Stomach (tissue), 8 donors: ENCODE measurements at regions not wholly inside any gene's neighbourhood (a gene's known extent, or its start where the extent isn't known, plus 50 kb on each side); places are given as distances from the start of the nearest gene placed in this dataset.

Experiments
- DNase-seq, 2 donors: peaks; one replicate each; pipeline versions ENCODE4 v3.0.0 to v3.0.0-alpha.2; 2013 to 2019
- H3K27ac ChIP-seq, 5 donors: fragments of 200-600 bp in 4 of 5; sonication (generic) in 4 of 5; one replicate each; pipeline ENCODE4 v1.5.1; 2013 to 2019; ENCODE audit warnings: mild to moderate bottlenecking in 1 of 5, moderate library complexity in 1 of 5
- H3K27me3 ChIP-seq, 3 donors: fragments of 200-600 bp; sonication (generic); one replicate each; pipeline ENCODE4 v1.5.1; 2017 to 2019; ENCODE audit warnings: mixed run types in 1 of 3
- H3K36me3 ChIP-seq, 4 donors: fragments of 200-600 bp; sonication (generic); 1 replicate in 3 of 4; 2 replicates in 1 of 4; pipeline ENCODE4 v1.5.1; 2016 to 2019
- H3K4me1 ChIP-seq, 4 donors: fragments of 200-600 bp; sonication (generic); one replicate each; pipeline ENCODE4 v1.5.1; 2016 to 2019
- H3K4me3 ChIP-seq, 4 donors: fragments of 200-600 bp; sonication (generic) in 3 of 4; one replicate each; pipeline ENCODE4 v1.5.1; 2016 to 2019; ENCODE audit warnings: mild to moderate bottlenecking in 1 of 4
- H3K9me3 ChIP-seq, 4 donors: fragments of 200-600 bp; sonication (generic); one replicate each; pipeline ENCODE4 v1.5.1; 2016 to 2019
- EP300 ChIP-seq: sonication (generic); formaldehyde crosslinking; IDR thresholded peaks from one replicate; pipeline ENCODE4 v1.6.1; 2017; ENCODE audit warnings: antibody characterized with exemption
- POLR2A ChIP-seq, 4 donors: fragments of 450-650 bp; IDR thresholded peaks; one replicate each; pipeline ENCODE4 v1.6.1; 2016; ENCODE audit warnings: antibody characterized with exemption in 4 of 4, control low read depth in 2 of 4, mild to moderate bottlenecking in 1 of 4, moderate library complexity in 1 of 4
- POLR2AphosphoS5 ChIP-seq, 3 donors: sonication (generic); formaldehyde crosslinking; IDR thresholded peaks; one replicate each; pipeline ENCODE4 v1.6.1; 2016; ENCODE audit warnings: antibody characterized with exemption in 3 of 3
- WGBS, 5 donors: extraction: QIAGEN DNeasy Blood & Tissue Kit in 3 of 5; methylation state at CpG; one replicate each; pipeline versions ENCODE4 v1.1.5 to v1.1.7; 2013 to 2018; 5-methylcytosine and 5-hydroxymethylcytosine counted together
- intact Hi-C: fragments of 100-400 bp; cut with DNase I; formaldehyde crosslinking; loops from one replicate; pipeline ENCODE4 v1.15.1; 2023; ENCODE audit warnings: low total_unique reads
- TF ChIP-seq, protein P1 (sequence below), 7 experiments: fragments of 450-650 bp in 4 of 7; fragments of 200-600 bp in 3 of 7; sonication (generic) in 3 of 7; IDR thresholded peaks; one replicate each; pipeline ENCODE4 v1.5.1; 2016 to 2019; ENCODE audit warnings: antibody characterized with exemption in 7 of 7, control low read depth in 2 of 7, mild to moderate bottlenecking in 1 of 7
- donor health status: healthy with polysubstance abuse.
- donor health status: Bipolar disorder and iron deficiency.
- donor health status: healthy.

DNA sequence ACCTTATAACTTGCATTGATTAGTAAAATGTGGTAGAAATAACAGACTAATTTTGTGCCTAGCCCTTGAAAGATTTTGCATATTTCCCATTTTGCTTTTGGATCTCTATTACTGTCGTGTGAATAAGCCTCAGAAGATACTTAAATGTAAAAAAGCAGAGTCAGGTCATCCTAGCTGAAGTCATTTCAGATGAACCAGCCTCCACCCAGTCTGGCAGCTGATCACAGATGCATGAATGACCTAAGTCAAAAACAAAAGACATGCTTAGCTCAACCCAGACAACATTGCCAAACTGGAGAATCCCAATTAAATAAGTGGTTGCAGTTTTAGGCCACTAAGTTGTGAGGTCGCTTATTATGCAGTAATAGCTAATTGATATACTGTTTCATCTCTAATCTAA is 349.9 kb downstream of the C12orf50 start:
- Histone ChIP-seq H3K36me3 (no peaks in the 10 kb centered on the region), H3K27ac (no peak overlapping the region), H3K4me3 (no peak overlapping the region), H3K9me3 (no peaks in the 10 kb centered on the region), H3K27me3 (no peaks in the 10 kb centered on the region), H3K4me1 (no peaks in the 10 kb centered on the region)
- intact Hi-C loops, result no loop called here
- WGBS, 5 donors, result 74 to 84% (median 81%) methylated on average over 2 of the region's 2 CpGs
- TF ChIP-seq POLR2AphosphoS5 (IDR thresholded peaks at IDR 0.05), result no peak
- no peak for TF ChIP-seq EP300
- DNase-seq, result peak in 1 of 2 donors; percentile 6

DNA sequence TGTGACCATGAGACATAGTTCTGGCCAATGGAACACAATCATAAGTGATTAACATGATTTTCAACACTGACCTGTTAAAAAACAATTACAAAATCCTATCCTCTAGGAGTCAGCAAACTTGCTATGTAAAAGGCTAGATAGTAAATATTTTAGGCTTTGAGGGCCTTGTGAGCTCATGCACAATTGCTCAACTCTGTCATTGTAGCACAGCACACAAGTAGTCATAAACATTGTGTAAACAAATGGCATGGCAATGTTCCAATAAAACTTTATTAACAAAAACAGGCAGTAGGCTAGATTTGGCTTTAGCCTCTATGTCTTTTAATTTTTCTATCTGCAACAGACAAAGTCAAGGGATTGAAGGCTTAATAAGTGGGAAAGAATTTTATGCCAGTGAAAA is 350.7 kb downstream of the C12orf50 start:
- H3K9me3 ChIP-seq, result no peaks in the 10 kb centered on the region
- H3K4me1 ChIP-seq, result no peaks in the 10 kb centered on the region
- H3K27me3 ChIP-seq, result no peaks in the 10 kb centered on the region
- no peaks in the 10 kb centered on the region for H3K36me3 ChIP-seq
- intact Hi-C loops, result no loop called here
- no peak for DNase-seq
- TF ChIP-seq EP300, result no peak
- TF ChIP-seq POLR2AphosphoS5 (IDR thresholded peaks at IDR 0.05), result no peak
- TF ChIP-seq POLR2A (IDR thresholded peaks at IDR 0.05), result no peak
- TF ChIP-seq, protein P1, sequence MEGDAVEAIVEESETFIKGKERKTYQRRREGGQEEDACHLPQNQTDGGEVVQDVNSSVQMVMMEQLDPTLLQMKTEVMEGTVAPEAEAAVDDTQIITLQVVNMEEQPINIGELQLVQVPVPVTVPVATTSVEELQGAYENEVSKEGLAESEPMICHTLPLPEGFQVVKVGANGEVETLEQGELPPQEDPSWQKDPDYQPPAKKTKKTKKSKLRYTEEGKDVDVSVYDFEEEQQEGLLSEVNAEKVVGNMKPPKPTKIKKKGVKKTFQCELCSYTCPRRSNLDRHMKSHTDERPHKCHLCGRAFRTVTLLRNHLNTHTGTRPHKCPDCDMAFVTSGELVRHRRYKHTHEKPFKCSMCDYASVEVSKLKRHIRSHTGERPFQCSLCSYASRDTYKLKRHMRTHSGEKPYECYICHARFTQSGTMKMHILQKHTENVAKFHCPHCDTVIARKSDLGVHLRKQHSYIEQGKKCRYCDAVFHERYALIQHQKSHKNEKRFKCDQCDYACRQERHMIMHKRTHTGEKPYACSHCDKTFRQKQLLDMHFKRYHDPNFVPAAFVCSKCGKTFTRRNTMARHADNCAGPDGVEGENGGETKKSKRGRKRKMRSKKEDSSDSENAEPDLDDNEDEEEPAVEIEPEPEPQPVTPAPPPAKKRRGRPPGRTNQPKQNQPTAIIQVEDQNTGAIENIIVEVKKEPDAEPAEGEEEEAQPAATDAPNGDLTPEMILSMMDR (IDR thresholded peaks at IDR 0.05), result no peak
- no peak overlapping the region for H3K27ac ChIP-seq
- no peak overlapping the region for H3K4me3 ChIP-seq

DNA sequence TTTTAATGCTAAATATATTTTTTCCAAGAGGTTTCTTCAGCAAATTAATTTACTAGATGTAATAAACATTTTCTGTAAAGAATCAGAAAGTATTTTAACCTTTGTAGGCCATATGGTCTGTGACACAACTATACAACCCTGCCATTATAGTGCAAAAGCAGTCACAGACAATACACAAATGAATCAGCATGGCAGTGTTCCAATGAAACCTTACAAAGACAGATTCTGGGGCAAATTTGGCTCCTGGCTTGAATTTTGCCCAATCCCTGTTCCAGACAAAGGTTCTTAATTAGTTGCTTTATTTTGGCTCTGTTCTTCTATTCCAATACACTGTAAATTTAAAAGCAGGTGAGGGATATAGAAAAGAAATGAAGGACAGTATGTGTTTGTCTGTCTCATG is 352.5 kb downstream of the C12orf50 start:
- intact Hi-C loops, result no loop called here
- no peaks in the 10 kb centered on the region for H3K27me3 ChIP-seq

DNA sequence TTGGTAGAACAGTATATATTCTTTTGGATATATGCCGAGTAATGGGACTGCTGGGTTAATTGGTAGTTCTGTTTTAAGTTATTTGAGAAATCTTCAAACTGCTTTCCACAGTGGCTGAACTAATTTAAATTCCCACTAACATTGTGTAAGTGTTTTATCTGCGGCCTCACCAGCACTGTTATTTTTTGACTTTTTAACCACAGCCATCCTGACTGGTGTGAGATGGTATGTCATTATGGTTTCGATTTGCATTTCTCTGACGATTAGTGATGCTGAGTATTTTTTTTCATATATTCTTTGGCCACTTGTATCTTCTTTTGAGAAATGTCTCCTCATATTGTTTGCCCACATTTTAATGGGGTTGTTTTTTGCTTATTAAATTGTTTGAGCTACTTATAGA is 357.4 kb downstream of the C12orf50 start:
- Histone ChIP-seq H3K4me1 (no peaks in the 10 kb centered on the region), H3K9me3 (no peaks in the 10 kb centered on the region), H3K27me3 (no peaks in the 10 kb centered on the region), H3K4me3 (no peak overlapping the region), H3K27ac (no peak overlapping the region), H3K36me3 (no peaks in the 10 kb centered on the region)
- no peak for DNase-seq
- 93 to 96% (median 94%) methylated on average over 4 of the region's 4 CpGs for WGBS, 5 donors
- TF ChIP-seq, protein P1 (IDR thresholded peaks at IDR 0.05), result no peak
- no peak for TF ChIP-seq POLR2A (IDR thresholded peaks at IDR 0.05)
- TF ChIP-seq POLR2AphosphoS5 (IDR thresholded peaks at IDR 0.05), result no peak
- TF ChIP-seq EP300, result no peak
- intact Hi-C loops, result no loop called here

More for the DNA sequence above, 352.5 kb downstream of the C12orf50 start:
- Histone ChIP-seq H3K36me3 (no peaks in the 10 kb centered on the region), H3K4me3 (no peak overlapping the region), H3K27ac (no peak overlapping the region), H3K4me1 (no peaks in the 10 kb centered on the region), H3K9me3 (no peaks in the 10 kb centered on the region)
- no peak for DNase-seq
- TF ChIP-seq, protein P1 (IDR thresholded peaks at IDR 0.05), result no peak
- TF ChIP-seq POLR2A (IDR thresholded peaks at IDR 0.05), result no peak

DNA sequence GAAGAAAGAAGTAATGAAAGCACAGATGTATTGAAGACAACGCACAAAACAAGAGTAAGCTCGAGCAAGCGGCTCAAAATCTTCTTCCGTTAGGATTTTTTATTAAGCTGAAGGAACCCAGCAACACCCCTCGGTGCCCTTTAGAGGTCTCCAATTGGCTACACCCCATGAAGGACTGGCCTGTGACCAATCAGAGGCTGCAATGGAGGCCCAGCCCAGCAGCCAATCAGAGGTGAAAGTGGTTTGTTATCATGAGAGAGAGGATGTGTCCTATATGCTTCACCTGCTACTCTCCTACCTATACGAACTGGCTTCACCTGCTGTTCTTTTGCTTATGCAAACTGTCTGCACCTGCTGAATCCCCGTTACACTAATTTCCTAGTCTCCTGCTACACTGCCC is 358.8 kb downstream of the C12orf50 start:
- WGBS, 5 donors, result 87 to 96% (median 92%) methylated on average over 7 of the region's 7 CpGs
- intact Hi-C loops, result no loop called here
- no peaks in the 10 kb centered on the region for H3K9me3 ChIP-seq
- H3K27me3 ChIP-seq, result no peaks in the 10 kb centered on the region
- H3K27ac ChIP-seq, result no peak overlapping the region
- no peak overlapping the region for H3K4me3 ChIP-seq
- no peaks in the 10 kb centered on the region for H3K4me1 ChIP-seq
- TF ChIP-seq, protein P1 (IDR thresholded peaks at IDR 0.05), result no peak
- TF ChIP-seq EP300, result no peak
- no peak for TF ChIP-seq POLR2A (IDR thresholded peaks at IDR 0.05)
- no peak for TF ChIP-seq POLR2AphosphoS5 (IDR thresholded peaks at IDR 0.05)
- no peak for DNase-seq
- no peaks in the 10 kb centered on the region for H3K36me3 ChIP-seq
